ENCODE measurements at regions not wholly inside any gene's neighbourhood (a gene's known extent, or its start where the extent isn't known, plus 50 kb on each side); places are given as distances from the start of the nearest gene placed in this dataset.

- no peak for DNase-seq (ENCODE audit: low spot score)
These were observed 123.4 kb upstream of the SLC24A5 start for GRCh38 chr15:47997195-47998080.

- DNase-seq (ENCODE audit: low spot score): no peak
These were observed 122.2 kb upstream of the SLC24A5 start for GRCh38 chr15:47998619-47999019.

GRCh38 chr15:48001393-48002039 is 119.3 kb upstream of the SLC24A5 start:
- no peak for DNase-seq (ENCODE audit: low spot score)

GRCh38 chr15:48002767-48003166 is 118.0 kb upstream of the SLC24A5 start:
- no peak for DNase-seq (ENCODE audit: low spot score)

GRCh38 chr15:48003441-48003840 is 117.3 kb upstream of the SLC24A5 start:
- no peak for DNase-seq (ENCODE audit: low spot score)

- no peak for DNase-seq (ENCODE audit: low spot score)
These were observed 115.7 kb upstream of the SLC24A5 start for GRCh38 chr15:48005077-48005476.

GRCh38 chr15:48006031-48006511 is 114.7 kb upstream of the SLC24A5 start:
- DNase-seq (ENCODE audit: low spot score): no peak

GRCh38 chr15:48010316-48010715 is 110.5 kb upstream of the SLC24A5 start:
- no peak for DNase-seq (ENCODE audit: low spot score)

- no peak for DNase-seq (ENCODE audit: low spot score)
These were observed 108.6 kb upstream of the SLC24A5 start for GRCh38 chr15:48012191-48012590.

- DNase-seq (ENCODE audit: low spot score): no peak
These were observed 103.9 kb upstream of the SLC24A5 start for GRCh38 chr15:48016865-48017264.

GRCh38 chr15:48017747-48018146 is 103.0 kb upstream of the SLC24A5 start:
- DNase-seq (ENCODE audit: low spot score): no peak

- no peak for DNase-seq (ENCODE audit: low spot score)
These were observed 100.6 kb upstream of the SLC24A5 start for GRCh38 chr15:48020166-48020565.

- no peak for DNase-seq (ENCODE audit: low spot score)
These were observed 99.3 kb upstream of the SLC24A5 start for GRCh38 chr15:48021336-48022086.

- DNase-seq (ENCODE audit: low spot score): no peak
These were observed 95.7 kb upstream of the SLC24A5 start for GRCh38 chr15:48025118-48025517.

GRCh38 chr15:48028712-48029111 is 92.1 kb upstream of the SLC24A5 start:
- no peak for DNase-seq (ENCODE audit: low spot score)

- no peak for DNase-seq (ENCODE audit: low spot score)
These were observed 91.1 kb upstream of the SLC24A5 start for GRCh38 chr15:48029642-48030041.

GRCh38 chr15:48031466-48031865 is 89.3 kb upstream of the SLC24A5 start:
- DNase-seq (ENCODE audit: low spot score): no peak

- DNase-seq (ENCODE audit: low spot score): no peak
These were observed 88.8 kb upstream of the SLC24A5 start for GRCh38 chr15:48031973-48032372.

- no peak for DNase-seq (ENCODE audit: low spot score)
These were observed 87.9 kb upstream of the SLC24A5 start for GRCh38 chr15:48032911-48033310.

GRCh38 chr15:48038221-48038620 is 82.6 kb upstream of the SLC24A5 start:
- DNase-seq (ENCODE audit: low spot score): no peak

- DNase-seq (ENCODE audit: low spot score): peak; percentile 18
These were observed 80.5 kb upstream of the SLC24A5 start for GRCh38 chr15:48040166-48040817.

- DNase-seq (ENCODE audit: low spot score): no peak
These were observed 79.3 kb upstream of the SLC24A5 start for GRCh38 chr15:48041454-48041853.

All from AG08395 (cell line).